Peyer's patch (tissue), 4 donors: ENCODE measurements at regions not wholly inside any gene's neighbourhood (a gene's known extent, or its start where the extent isn't known, plus 50 kb on each side); places are given as distances from the start of the nearest gene placed in this dataset.

Experiments
- POLR2A ChIP-seq, 2 donors: fragments of 450-650 bp; IDR thresholded peaks; one replicate each; pipeline ENCODE4 v1.5.1; 2017; ENCODE audit warnings: antibody characterized with exemption in 2 of 2, mild to moderate bottlenecking in 2 of 2, moderate library complexity in 2 of 2
- TF ChIP-seq, protein P1 (sequence below), 6 experiments: fragments of 450-650 bp in 4 of 6; fragments of 200-600 bp in 2 of 6; sonication (generic) in 1 of 6; IDR thresholded peaks; one replicate each; pipeline ENCODE4 v1.5.1; 2017 to 2019; ENCODE audit warnings: antibody characterized with exemption in 6 of 6, mild to moderate bottlenecking in 3 of 6, moderate library complexity in 1 of 6

DNA sequence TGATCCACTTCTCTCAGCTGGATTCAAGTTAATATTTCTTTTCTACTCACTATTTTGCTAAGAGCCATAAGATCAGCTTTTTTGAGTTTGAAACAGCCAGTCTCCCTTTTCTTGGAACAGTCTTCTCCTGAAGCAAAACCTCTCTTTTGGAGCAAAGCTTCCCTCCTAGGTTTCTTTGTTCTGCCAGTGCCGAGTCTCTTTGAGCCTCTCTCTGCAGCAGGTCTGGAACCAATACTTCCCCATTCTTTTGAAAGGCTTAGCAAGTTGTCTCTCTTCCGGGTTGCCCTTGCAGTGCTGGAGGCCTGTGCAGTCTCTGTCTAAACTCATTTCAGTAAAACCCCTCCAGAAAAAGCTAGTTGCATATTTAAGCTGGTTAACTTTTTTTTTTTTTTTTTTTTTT is 454.8 kb downstream of the NOVA1 start:
- TF ChIP-seq, protein P1, sequence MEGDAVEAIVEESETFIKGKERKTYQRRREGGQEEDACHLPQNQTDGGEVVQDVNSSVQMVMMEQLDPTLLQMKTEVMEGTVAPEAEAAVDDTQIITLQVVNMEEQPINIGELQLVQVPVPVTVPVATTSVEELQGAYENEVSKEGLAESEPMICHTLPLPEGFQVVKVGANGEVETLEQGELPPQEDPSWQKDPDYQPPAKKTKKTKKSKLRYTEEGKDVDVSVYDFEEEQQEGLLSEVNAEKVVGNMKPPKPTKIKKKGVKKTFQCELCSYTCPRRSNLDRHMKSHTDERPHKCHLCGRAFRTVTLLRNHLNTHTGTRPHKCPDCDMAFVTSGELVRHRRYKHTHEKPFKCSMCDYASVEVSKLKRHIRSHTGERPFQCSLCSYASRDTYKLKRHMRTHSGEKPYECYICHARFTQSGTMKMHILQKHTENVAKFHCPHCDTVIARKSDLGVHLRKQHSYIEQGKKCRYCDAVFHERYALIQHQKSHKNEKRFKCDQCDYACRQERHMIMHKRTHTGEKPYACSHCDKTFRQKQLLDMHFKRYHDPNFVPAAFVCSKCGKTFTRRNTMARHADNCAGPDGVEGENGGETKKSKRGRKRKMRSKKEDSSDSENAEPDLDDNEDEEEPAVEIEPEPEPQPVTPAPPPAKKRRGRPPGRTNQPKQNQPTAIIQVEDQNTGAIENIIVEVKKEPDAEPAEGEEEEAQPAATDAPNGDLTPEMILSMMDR (IDR thresholded peaks at IDR 0.05): no peak
- TF ChIP-seq POLR2A (IDR thresholded peaks at IDR 0.05): no peak
